ENCODE measurements at regions not wholly inside any gene's neighbourhood (a gene's known extent, or its start where the extent isn't known, plus 50 kb on each side); places are given as distances from the start of the nearest gene placed in this dataset.
"Not testable (repeated sequence)": the region's sequence is repeated elsewhere in the genome, so short reads cannot be mapped to it uniquely, and the experiment has no call there.

- no peak for TF ChIP-seq CTCF (IDR thresholded peaks at IDR 0.05; ENCODE audit: insufficient read depth, low read depth, low read length)
Observed at GRCh38 chr6:106858653-106859092, 115.9 kb downstream of the CD24 start.

GRCh38 chr6:106857771-106858652 is 116.5 kb downstream of the CD24 start:
- CTCF ChIA-PET, result no interaction called here
- no peak for DNase-seq (ENCODE audit: low read depth)
- Histone ChIP-seq H3K36me3 (ENCODE audit: control insufficient read depth, insufficient read depth, low read length) (no peaks in the 10 kb centered on the region), H3K4me3 (ENCODE audit: low read depth, low read length) (no peak overlapping the region), H3K27me3 (ENCODE audit: control insufficient read depth, insufficient read depth, low read length) (no peaks in the 10 kb centered on the region)
- POLR2A ChIA-PET, result no interaction called here
- TF ChIP-seq CTCF (IDR thresholded peaks at IDR 0.05; ENCODE audit: insufficient read depth, low read depth, low read length), result no peak

More at GRCh38 chr6:106858653-106859092, 115.9 kb downstream of the CD24 start:
- peak; percentile 9 for DNase-seq (ENCODE audit: low read depth)
- Histone ChIP-seq H3K36me3 (ENCODE audit: control insufficient read depth, insufficient read depth, low read length) (no peaks in the 10 kb centered on the region), H3K27me3 (ENCODE audit: control insufficient read depth, insufficient read depth, low read length) (no peaks in the 10 kb centered on the region), H3K4me3 (ENCODE audit: low read depth, low read length) (no peak overlapping the region)
- CTCF ChIA-PET, result no interaction called here
- POLR2A ChIA-PET, result no interaction called here

- POLR2A ChIA-PET; H3K27me3 ChIP-seq (ENCODE audit: control insufficient read depth, insufficient read depth, low read length); DNase-seq (ENCODE audit: low read depth); H3K36me3 ChIP-seq (ENCODE audit: control insufficient read depth, insufficient read depth, low read length); H3K4me3 ChIP-seq (ENCODE audit: low read depth, low read length): not testable (repeated sequence)
- CTCF ChIA-PET, result interaction anchor here (0.5 kb wide), 1 partner anchor 135 kb away, joined by 3 read pairs; no protein-coding TSS in a partner anchor
Observed at GRCh38 chr6:106857310-106857709, 117.2 kb downstream of the CD24 start.

- POLR2A ChIA-PET, result no interaction called here
- CTCF ChIA-PET, result no interaction called here
Observed at GRCh38 chr6:106856227-106856874, 118.2 kb downstream of the CD24 start.

GRCh38 chr6:106855117-106855516 is 119.4 kb downstream of the CD24 start:
- ChIA-PET CTCF (no interaction called here), POLR2A (no interaction called here)
- H3K36me3 ChIP-seq (ENCODE audit: control insufficient read depth, insufficient read depth, low read length), result no peaks in the 10 kb centered on the region
- no peak overlapping the region for H3K4me3 ChIP-seq (ENCODE audit: low read depth, low read length)
- no peak for DNase-seq (ENCODE audit: low read depth)
- no peaks in the 10 kb centered on the region; the same call in 1 of the 2 replicates for H3K27me3 ChIP-seq (ENCODE audit: control insufficient read depth, insufficient read depth, low read length)
- TF ChIP-seq CTCF (IDR thresholded peaks at IDR 0.05; ENCODE audit: insufficient read depth, low read depth, low read length), result no peak

More at GRCh38 chr6:106856227-106856874, 118.2 kb downstream of the CD24 start:
- no peak for TF ChIP-seq CTCF (IDR thresholded peaks at IDR 0.05; ENCODE audit: insufficient read depth, low read depth, low read length)
- Histone ChIP-seq H3K36me3 (ENCODE audit: control insufficient read depth, insufficient read depth, low read length) (no peaks in the 10 kb centered on the region), H3K27me3 (ENCODE audit: control insufficient read depth, insufficient read depth, low read length) (no peaks in the 10 kb centered on the region; the same call in 1 of the 2 replicates), H3K4me3 (ENCODE audit: low read depth, low read length) (no peak overlapping the region)
- DNase-seq (ENCODE audit: low read depth), result no peak
